ENCODE measurements at regions not wholly inside any gene's neighbourhood (a gene's known extent, or its start where the extent isn't known, plus 50 kb on each side); places are given as distances from the start of the nearest gene placed in this dataset.

- H4K5ac ChIP-seq (ENCODE audit: low read depth, low read length): no peak overlapping the region
- 58% methylated on average over 2 of the region's 3 CpGs; no CpG with 5 or more reads in 1 of the 2 experiments for WGBS, 2 experiments (ENCODE audit: extremely low coverage in 2 of 2, insufficient read length in 1 of 2)
- no peak overlapping the region for H3K9ac ChIP-seq (ENCODE audit: low read depth, low read length)
- no peak overlapping the region for H3K4ac ChIP-seq (ENCODE audit: low read depth, low read length)
- no peak overlapping the region for H3K23ac ChIP-seq (ENCODE audit: low read depth, low read length)
- BruUV-seq (replicated peaks): no TSS peak
- peaks cover 12% of the 10 kb centered on the region for H3K9me3 ChIP-seq (ENCODE audit: control insufficient read depth, insufficient read depth, low read length)
- in situ Hi-C loops (cut with MboI; ENCODE audit: low sequenced_read_pairs): no loop called here
- no peak overlapping the region for H2BK15ac ChIP-seq (ENCODE audit: low read depth, low read length)
- H3K27me3 ChIP-seq (ENCODE audit: control insufficient read depth, insufficient read depth, low read length): no peaks in the 10 kb centered on the region
- ATAC-seq (ENCODE audit: low read depth): no peak
- no peak overlapping the region for H4K8ac ChIP-seq (ENCODE audit: low read depth in 2 of 2, low read length in 2 of 2)
- H3K4me2 ChIP-seq (ENCODE audit: low read depth, low read length): no peak overlapping the region
- H2BK5ac ChIP-seq (ENCODE audit: low read depth, low read length, poor library complexity, severe bottlenecking): no peak overlapping the region
- POLR2A ChIA-PET (ENCODE audit: unreplicated experiment): no interaction called here
- H2AK5ac ChIP-seq (ENCODE audit: low read depth, low read length): no peak overlapping the region
- CTCF ChIA-PET: no interaction called here
- H3K14ac ChIP-seq (replicated peaks; ENCODE audit: low read depth, low read length): no peak overlapping the region
- H4K20me1 ChIP-seq (ENCODE audit: insufficient read depth, low read length): no peaks in the 10 kb centered on the region
- H4K91ac ChIP-seq (ENCODE audit: insufficient read depth, low read depth, low read length): no peak overlapping the region
- TF ChIP-seq USF2 (IDR thresholded peaks at IDR 0.05; ENCODE audit: low read depth, low read length) (no peak), FOS (IDR thresholded peaks at IDR 0.05; ENCODE audit: low read depth, low read length) (no peak)
- intact Hi-C loops (cut with micrococcal nuclease): no loop called here
- H2BK20ac ChIP-seq (ENCODE audit: low read depth, low read length): no peak overlapping the region
- H3K36me3 ChIP-seq (ENCODE audit: control insufficient read depth, insufficient read depth, low read length): no peaks in the 10 kb centered on the region
- no peak overlapping the region for H2AK9ac ChIP-seq (replicated peaks; ENCODE audit: low read depth, low read length, poor library complexity)
- no peak for DNase-seq
- H3K4me1 ChIP-seq (ENCODE audit: control insufficient read depth, insufficient read depth, low read length): no peaks in the 10 kb centered on the region
- no peak overlapping the region for H3K27ac ChIP-seq (ENCODE audit: insufficient read depth, low read length)
- no peaks in the 10 kb centered on the region for H3K9me1 ChIP-seq (ENCODE audit: insufficient read depth, low read length)
- no peak overlapping the region for H3K56ac ChIP-seq (ENCODE audit: extremely low read depth, insufficient read depth, low read length)
- no peak overlapping the region for H2BK120ac ChIP-seq (ENCODE audit: low read depth, low read length)
- no peaks in the 10 kb centered on the region for H3K79me1 ChIP-seq (ENCODE audit: low read depth in 1 of 2, low read length in 2 of 2)
- dilution Hi-C loops (cut with HindIII; ENCODE audit: low sequenced_read_pairs, unreplicated experiment): no loop called here
- no peak overlapping the region for H3K18ac ChIP-seq (ENCODE audit: low read depth, low read length)
- no peak overlapping the region for H2AFZ ChIP-seq (replicated peaks; ENCODE audit: low read length, poor library complexity)
- H3K4me3 ChIP-seq (ENCODE audit: insufficient read depth, low read depth, low read length): no peak overlapping the region
Observed at GRCh38 chr2:22497789-22498188, 887.2 kb upstream of the KLHL29 start.

Measured in IMR-90 (cell line).